ENCODE measurements at regions not wholly inside any gene's neighbourhood (a gene's known extent, or its start where the extent isn't known, plus 50 kb on each side); places are given as distances from the start of the nearest gene placed in this dataset.

DNA sequence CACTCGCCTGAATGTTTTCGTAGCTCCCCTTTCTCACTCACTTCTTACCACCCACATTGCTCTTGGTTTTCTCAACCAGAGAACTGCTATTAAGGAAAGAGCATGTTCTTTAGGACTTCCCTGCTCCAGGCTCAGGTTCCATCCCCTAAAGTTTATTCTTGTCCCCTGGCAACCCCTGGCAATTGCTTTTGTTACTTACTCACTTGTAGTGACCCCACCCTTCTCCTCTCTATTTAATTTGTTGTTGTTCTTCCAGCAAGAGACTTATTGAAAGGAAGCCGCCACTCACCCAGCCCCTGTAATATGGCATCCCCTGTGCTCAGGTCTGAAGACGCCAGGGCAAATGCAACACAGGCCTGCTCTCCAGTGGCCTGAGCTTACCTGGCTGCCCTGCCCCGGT is 233.7 kb upstream of the SOX21 start:
- peaks cover 5% of the 10 kb centered on the region; the same call in 1 of the 2 replicates for H3K27me3 Mint-ChIP-seq (ENCODE audit: insufficient read depth)
- no peaks in the 10 kb centered on the region for H3K36me3 Mint-ChIP-seq (ENCODE audit: low read depth)
- H3K9me3 Mint-ChIP-seq: no peaks in the 10 kb centered on the region; the same call in 1 of the 2 replicates
- TF ChIP-seq CTCF (IDR thresholded peaks at IDR 0.05): no peak
- H3K4me1 Mint-ChIP-seq (ENCODE audit: low read depth): no peaks in the 10 kb centered on the region
- H3K27ac Mint-ChIP-seq: no peak overlapping the region
- no peak overlapping the region for H3K4me3 Mint-ChIP-seq
- DNase-seq: no peak

DNA sequence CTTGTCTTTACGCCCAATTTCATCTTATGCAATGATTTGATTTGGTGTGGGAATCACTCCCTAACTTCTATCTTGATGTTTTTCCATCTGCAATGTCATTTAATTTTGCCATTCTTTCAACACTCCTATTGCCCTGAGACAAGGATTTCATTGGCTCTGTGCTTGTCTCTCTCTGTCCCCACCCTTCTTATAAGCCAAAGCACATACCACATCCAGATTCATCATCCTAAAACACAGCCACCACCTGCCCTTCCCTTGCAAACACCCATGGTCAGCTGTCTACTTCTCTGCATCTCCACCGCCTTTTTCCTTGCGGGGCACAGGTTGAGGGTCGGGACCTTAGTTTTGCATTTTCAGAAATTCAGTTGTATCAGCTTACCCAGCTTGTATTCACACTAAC is 225.8 kb upstream of the SOX21 start:
- DNase-seq: no peak
- Mint-ChIP-seq H3K4me3 (no peak overlapping the region), H3K27me3 (ENCODE audit: insufficient read depth) (peaks cover 3% of the 10 kb centered on the region), H3K27ac (no peak overlapping the region), H3K36me3 (ENCODE audit: low read depth) (no peaks in the 10 kb centered on the region), H3K4me1 (ENCODE audit: low read depth) (no peaks in the 10 kb centered on the region), H3K9me3 (no peaks in the 10 kb centered on the region; the same call in 1 of the 2 replicates)
- no peak for TF ChIP-seq CTCF (IDR thresholded peaks at IDR 0.05)

- no peaks in the 10 kb centered on the region for H3K36me3 Mint-ChIP-seq (ENCODE audit: low read depth)
- no peak overlapping the region for H3K4me3 Mint-ChIP-seq
- H3K27ac Mint-ChIP-seq: no peak overlapping the region
- peaks cover 3% of the 10 kb centered on the region for H3K27me3 Mint-ChIP-seq (ENCODE audit: insufficient read depth)
- no peak for DNase-seq
- no peak for TF ChIP-seq CTCF (IDR thresholded peaks at IDR 0.05)
- H3K9me3 Mint-ChIP-seq: no peaks in the 10 kb centered on the region
- no peaks in the 10 kb centered on the region for H3K4me1 Mint-ChIP-seq (ENCODE audit: low read depth)
Observed at GRCh38 chr13:94936633-94937032, 224.3 kb upstream of the SOX21 start.

DNA sequence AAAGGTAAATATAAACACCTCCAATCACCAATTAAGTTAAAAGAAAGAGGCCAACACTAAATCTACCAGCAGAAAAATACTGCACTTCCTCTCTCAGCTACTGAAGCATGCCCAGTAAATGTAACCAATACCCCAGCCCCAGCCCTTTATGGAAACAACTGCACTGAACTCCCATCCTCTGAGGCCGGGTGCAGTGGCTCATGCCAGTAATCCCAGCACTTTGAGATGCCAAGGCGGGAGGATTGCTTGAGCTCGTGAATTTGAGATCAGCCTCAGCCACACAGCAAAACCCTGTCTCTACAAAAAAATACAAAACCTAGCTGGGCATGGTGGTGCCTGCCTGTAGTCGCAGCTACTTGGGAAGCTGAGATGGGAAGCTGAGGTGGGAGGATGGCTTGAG is 221.6 kb upstream of the SOX21 start:
- Mint-ChIP-seq H3K36me3 (ENCODE audit: low read depth) (no peaks in the 10 kb centered on the region), H3K27me3 (ENCODE audit: insufficient read depth) (peaks cover 5% of the 10 kb centered on the region), H3K27ac (no peak overlapping the region), H3K9me3 (no peaks in the 10 kb centered on the region), H3K4me1 (ENCODE audit: low read depth) (no peaks in the 10 kb centered on the region), H3K4me3 (no peak overlapping the region)
- no peak for TF ChIP-seq CTCF (IDR thresholded peaks at IDR 0.05)
- DNase-seq: no peak

DNA sequence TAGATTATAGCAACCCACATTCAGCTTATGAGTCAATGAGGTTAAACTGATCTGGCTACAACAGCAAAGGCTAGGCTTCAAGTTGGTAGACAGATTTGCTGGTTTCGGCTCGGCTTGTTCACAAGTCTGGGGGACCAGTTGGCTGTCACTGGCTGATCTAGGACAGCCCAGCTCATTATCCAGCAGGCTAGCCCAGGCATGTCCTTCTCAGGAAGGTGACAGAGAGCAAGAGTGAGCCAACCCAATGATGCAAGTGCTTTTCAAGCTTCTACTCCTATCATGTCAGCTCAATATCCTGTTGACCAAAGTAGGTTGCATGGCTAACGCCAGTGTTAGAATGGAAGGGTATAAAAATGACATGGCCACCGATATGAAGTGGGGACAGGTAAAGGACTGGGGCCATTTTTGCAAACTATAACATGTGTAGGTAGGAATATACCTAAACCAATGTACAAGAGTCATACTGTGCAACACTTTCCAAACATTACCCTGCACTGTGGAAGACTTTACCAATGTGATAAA is 220.9 kb upstream of the SOX21 start:
- no peak for TF ChIP-seq CTCF (IDR thresholded peaks at IDR 0.05)
- H3K4me1 Mint-ChIP-seq (ENCODE audit: low read depth): no peaks in the 10 kb centered on the region

More for the DNA sequence above, 220.9 kb upstream of the SOX21 start:
- no peak for DNase-seq
- Mint-ChIP-seq H3K9me3 (no peaks in the 10 kb centered on the region), H3K4me3 (no peak overlapping the region), H3K36me3 (ENCODE audit: low read depth) (no peaks in the 10 kb centered on the region), H3K27me3 (ENCODE audit: insufficient read depth) (peaks cover 9% of the 10 kb centered on the region), H3K27ac (no peak overlapping the region)

Measured in HFFc6 (cell line).